ENCODE measurements at regions not wholly inside any gene's neighbourhood (a gene's known extent, or its start where the extent isn't known, plus 50 kb on each side); places are given as distances from the start of the nearest gene placed in this dataset.

- FAIRE-seq (no peak), DNase-seq (ENCODE audit: low spot score) (no peak)
Observed at GRCh38 chr5:125537661-125538060, 791.2 kb upstream of the ZNF608 start.

GRCh38 chr5:125538469-125538868 is 792.0 kb upstream of the ZNF608 start:
- FAIRE-seq (no peak), DNase-seq (ENCODE audit: low spot score) (no peak)

GRCh38 chr5:125541085-125541484 is 794.6 kb upstream of the ZNF608 start:
- FAIRE-seq (no peak), DNase-seq (ENCODE audit: low spot score) (no peak)

- DNase-seq (ENCODE audit: low spot score) (no peak), FAIRE-seq (no peak)
Observed at GRCh38 chr5:125549322-125549911, 803.0 kb upstream of the ZNF608 start.

- DNase-seq (ENCODE audit: low spot score) (no peak), FAIRE-seq (no peak)
Observed at GRCh38 chr5:125550274-125550673, 803.8 kb upstream of the ZNF608 start.

GRCh38 chr5:125551246-125551645 is 804.8 kb upstream of the ZNF608 start:
- DNase-seq (ENCODE audit: low spot score) (no peak), FAIRE-seq (no peak)

GRCh38 chr5:125551797-125552196 is 805.4 kb upstream of the ZNF608 start:
- FAIRE-seq: no peak

GRCh38 chr5:125552486-125552885 is 806.0 kb upstream of the ZNF608 start:
- FAIRE-seq: no peak
- DNase-seq (ENCODE audit: low spot score): no peak

More at GRCh38 chr5:125551797-125552196, 805.4 kb upstream of the ZNF608 start:
- DNase-seq (ENCODE audit: low spot score): no peak

- DNase-seq (ENCODE audit: low spot score) (no peak), FAIRE-seq (no peak)
Observed at GRCh38 chr5:125554355-125554754, 807.9 kb upstream of the ZNF608 start.

- DNase-seq (ENCODE audit: low spot score) (no peak), FAIRE-seq (no peak)
Observed at GRCh38 chr5:125555591-125555990, 809.2 kb upstream of the ZNF608 start.

- FAIRE-seq (no peak), DNase-seq (ENCODE audit: low spot score) (no peak)
Observed at GRCh38 chr5:125558016-125558415, 811.6 kb upstream of the ZNF608 start.

- DNase-seq (ENCODE audit: low spot score): no peak
- no peak for FAIRE-seq
Observed at GRCh38 chr5:125558466-125558865, 812.0 kb upstream of the ZNF608 start.

- FAIRE-seq (peak; percentile 96), DNase-seq (ENCODE audit: low spot score) (peak; percentile 94)
Observed at GRCh38 chr5:125559296-125559695, 812.9 kb upstream of the ZNF608 start.

GRCh38 chr5:125560476-125561225 is 814.2 kb upstream of the ZNF608 start:
- FAIRE-seq: no peak
- no peak for DNase-seq (ENCODE audit: low spot score)

- DNase-seq (ENCODE audit: low spot score) (peak; percentile 36), FAIRE-seq (no peak)
Observed at GRCh38 chr5:125564317-125564975, 818.0 kb upstream of the ZNF608 start.

GRCh38 chr5:125574491-125575044 is 828.1 kb upstream of the ZNF608 start:
- FAIRE-seq (no peak), DNase-seq (ENCODE audit: low spot score) (no peak)

- FAIRE-seq (no peak), DNase-seq (ENCODE audit: low spot score) (no peak)
Observed at GRCh38 chr5:125575171-125575890, 828.9 kb upstream of the ZNF608 start.

- FAIRE-seq: no peak
- no peak for DNase-seq (ENCODE audit: low spot score)
Observed at GRCh38 chr5:125575891-125576505, 829.6 kb upstream of the ZNF608 start.

GRCh38 chr5:125576822-125577221 is 830.4 kb upstream of the ZNF608 start:
- DNase-seq (ENCODE audit: low spot score) (no peak), FAIRE-seq (no peak)

GRCh38 chr5:125578551-125578950 is 832.1 kb upstream of the ZNF608 start:
- no peak for DNase-seq (ENCODE audit: low spot score)
- FAIRE-seq: no peak

GRCh38 chr5:125579182-125579581 is 832.7 kb upstream of the ZNF608 start:
- no peak for DNase-seq (ENCODE audit: low spot score)
- no peak for FAIRE-seq

All from RCC 7860 (cell line).